ENCODE measurements at regions not wholly inside any gene's neighbourhood (a gene's known extent, or its start where the extent isn't known, plus 50 kb on each side); places are given as distances from the start of the nearest gene placed in this dataset.
"Not testable (repeated sequence)": the region's sequence is repeated elsewhere in the genome, so short reads cannot be mapped to it uniquely, and the experiment has no call there.

DNA sequence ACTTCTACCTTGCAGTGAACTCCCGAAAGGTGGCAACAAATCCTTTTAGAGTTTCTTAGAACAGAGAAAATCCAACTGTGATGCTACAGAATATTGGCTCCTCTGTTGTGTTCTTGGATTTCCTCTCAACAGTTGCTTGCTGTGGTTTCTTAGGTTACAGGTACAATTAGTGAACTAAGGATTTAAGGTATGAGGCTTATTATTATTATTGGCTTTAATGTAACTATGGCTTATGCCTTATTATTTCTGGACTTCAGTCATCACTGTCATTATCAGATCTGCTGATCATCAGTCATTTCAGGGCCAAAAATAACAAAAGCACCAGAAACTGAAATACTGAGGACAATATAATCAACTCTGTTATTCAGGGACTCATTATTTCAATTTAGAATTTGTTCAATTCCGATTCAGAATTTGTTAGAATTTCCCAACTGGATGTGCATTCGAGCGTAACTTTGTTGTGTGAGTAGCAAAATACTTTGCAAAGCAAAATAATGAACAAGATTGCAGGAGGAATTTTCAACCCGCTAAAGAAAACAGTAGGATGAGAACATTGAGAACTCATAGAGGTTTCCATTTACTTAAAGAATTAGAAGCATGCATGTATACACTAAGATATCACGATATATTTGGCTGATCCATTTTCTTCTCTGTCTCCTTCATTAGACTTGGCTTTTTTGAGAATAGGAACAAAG is 65.5 kb upstream of the AK4 start:
- DNase-seq (no peak), ATAC-seq (no peak)
- intact Hi-C loops (cut with DNase I) = no loop called here

GRCh38 chr1:65083263-65083896 is 64.6 kb upstream of the AK4 start:
- intact Hi-C loops (cut with DNase I) = no loop called here
- DNase-seq (no peak), ATAC-seq (no peak)

- DNase-seq (no peak), ATAC-seq (no peak)
- intact Hi-C loops (cut with DNase I) = no loop called here
Observed at GRCh38 chr1:65084066-65084465, 63.9 kb upstream of the AK4 start.

GRCh38 chr1:65087519-65087918 is 60.5 kb upstream of the AK4 start:
- DNase-seq; ATAC-seq; intact Hi-C loops (cut with DNase I): not testable (repeated sequence)

GRCh38 chr1:65090406-65090805 is 57.6 kb upstream of the AK4 start:
- DNase-seq = no peak
- intact Hi-C loops (cut with DNase I) = no loop called here
- no peak for ATAC-seq

GRCh38 chr1:65092691-65093090 is 55.3 kb upstream of the AK4 start:
- no peak for ATAC-seq
- intact Hi-C loops (cut with DNase I) = no loop called here
- no peak for DNase-seq

DNA sequence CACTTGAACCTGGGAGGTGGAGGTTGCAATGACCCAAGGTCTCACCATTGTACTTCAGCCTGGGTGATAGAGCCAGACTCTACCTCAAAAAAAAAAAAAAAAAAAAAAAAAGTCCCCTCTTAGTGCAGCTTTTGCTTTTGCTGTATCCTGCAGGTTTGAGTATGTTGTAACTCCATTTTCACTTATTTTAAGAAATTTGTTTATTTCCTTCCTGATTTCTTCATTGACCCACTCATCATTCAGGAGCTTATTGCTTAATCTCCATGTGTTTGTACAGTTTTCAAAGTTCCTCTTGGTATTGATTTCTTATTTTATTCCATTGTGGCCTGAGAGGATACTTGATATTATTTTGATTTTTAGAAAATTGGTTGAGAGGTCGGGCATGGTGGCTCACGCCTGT is 50.9 kb upstream of the AK4 start:
- ATAC-seq (no peak), DNase-seq (no peak)
- intact Hi-C loops (cut with DNase I) = no loop called here

Small RNA genes lying in the stretch of these regions (microRNA-seq; reads per million reads assigned to microRNA genes)
- 21.0 to 23.4 reads per million in 2 donors for gene MIR101-1
- 0 to 0.40 reads per million in 2 donors for gene MIR3671

Measured in left cardiac atrium (tissue), 4 donors.